Fibroblast of mammary gland (primary cell): ENCODE measurements at regions not wholly inside any gene's neighbourhood (a gene's known extent, or its start where the extent isn't known, plus 50 kb on each side); places are given as distances from the start of the nearest gene placed in this dataset.

Experiments used
- DNase-seq: peaks from one replicate; pipeline ENCODE4 v3.0.0-alpha.2; 2010; ENCODE audit warnings: low read depth
- H3K4me3 ChIP-seq: 2 replicates; pipeline ENCODE4 v1.5.1; 2011; ENCODE audit warnings: low read depth, mild to moderate bottlenecking, low read length, moderate library complexity; ENCODE audit not compliant: control insufficient read depth
- TF ChIP-seq, protein P1 (sequence below): conservative IDR thresholded peaks from 2 replicates; pipeline ENCODE4 v1.5.1; 2011; ENCODE audit warnings: low read depth, low read length, inconsistent platforms; ENCODE audit not compliant: control insufficient read depth, insufficient read depth

DNA sequence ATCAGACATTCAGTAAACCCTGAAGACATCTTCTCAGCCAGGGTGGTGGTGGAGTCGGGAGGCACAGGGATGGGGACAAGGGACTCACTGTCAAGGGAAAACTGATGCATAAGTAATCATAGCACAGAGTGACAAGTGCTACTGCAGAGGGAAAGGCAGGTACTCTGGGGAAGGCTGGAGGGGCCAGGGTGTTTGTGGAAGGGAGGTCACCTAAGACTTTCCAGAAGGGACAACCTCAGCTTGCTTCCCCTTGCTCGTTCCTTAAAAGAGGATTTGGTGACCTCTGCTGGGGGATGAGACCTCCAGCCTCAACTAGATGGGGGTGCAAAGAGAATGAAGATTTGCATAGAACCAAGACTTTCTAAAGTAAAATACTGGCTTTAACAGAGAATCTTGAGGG is 99.5 kb downstream of the SLC4A3 start:
- DNase-seq = no peak
- H3K4me3 ChIP-seq = no peak overlapping the region
- TF ChIP-seq, protein P1, sequence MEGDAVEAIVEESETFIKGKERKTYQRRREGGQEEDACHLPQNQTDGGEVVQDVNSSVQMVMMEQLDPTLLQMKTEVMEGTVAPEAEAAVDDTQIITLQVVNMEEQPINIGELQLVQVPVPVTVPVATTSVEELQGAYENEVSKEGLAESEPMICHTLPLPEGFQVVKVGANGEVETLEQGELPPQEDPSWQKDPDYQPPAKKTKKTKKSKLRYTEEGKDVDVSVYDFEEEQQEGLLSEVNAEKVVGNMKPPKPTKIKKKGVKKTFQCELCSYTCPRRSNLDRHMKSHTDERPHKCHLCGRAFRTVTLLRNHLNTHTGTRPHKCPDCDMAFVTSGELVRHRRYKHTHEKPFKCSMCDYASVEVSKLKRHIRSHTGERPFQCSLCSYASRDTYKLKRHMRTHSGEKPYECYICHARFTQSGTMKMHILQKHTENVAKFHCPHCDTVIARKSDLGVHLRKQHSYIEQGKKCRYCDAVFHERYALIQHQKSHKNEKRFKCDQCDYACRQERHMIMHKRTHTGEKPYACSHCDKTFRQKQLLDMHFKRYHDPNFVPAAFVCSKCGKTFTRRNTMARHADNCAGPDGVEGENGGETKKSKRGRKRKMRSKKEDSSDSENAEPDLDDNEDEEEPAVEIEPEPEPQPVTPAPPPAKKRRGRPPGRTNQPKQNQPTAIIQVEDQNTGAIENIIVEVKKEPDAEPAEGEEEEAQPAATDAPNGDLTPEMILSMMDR = no peak

DNA sequence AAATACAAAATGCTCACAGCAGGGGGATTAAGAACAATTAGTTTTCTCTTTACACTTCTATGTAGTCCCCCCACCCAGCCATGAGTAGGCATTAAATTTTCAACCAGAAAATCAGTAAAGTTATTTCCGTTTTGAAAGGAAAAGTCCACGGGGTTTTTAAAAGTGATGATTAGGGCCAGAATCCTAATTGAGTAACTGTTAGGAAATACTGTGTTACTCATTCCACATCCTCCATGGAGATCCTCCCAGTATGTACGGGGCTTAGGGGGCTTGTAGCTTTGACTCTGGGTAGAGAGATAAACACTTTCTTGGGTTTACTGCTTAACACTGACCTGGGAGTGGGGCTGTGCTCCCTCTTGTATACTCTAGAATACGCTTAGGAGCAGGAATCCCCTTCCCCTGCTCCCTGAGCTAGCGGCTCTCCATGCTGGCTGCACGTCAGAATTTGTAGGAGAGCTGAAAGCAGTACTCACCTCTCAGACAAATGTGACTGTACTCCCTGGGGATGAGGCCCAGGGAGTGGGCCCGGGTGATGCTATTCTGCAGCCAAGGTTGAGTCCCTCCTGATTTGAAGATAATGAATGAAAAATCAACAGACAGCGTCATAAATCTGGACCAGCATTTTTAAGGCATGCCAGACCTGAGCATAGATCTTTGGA is 100.5 kb downstream of the SLC4A3 start:
- H3K4me3 ChIP-seq = no peak overlapping the region
- DNase-seq = peak; percentile 62
- TF ChIP-seq, protein P1 = no peak

DNA sequence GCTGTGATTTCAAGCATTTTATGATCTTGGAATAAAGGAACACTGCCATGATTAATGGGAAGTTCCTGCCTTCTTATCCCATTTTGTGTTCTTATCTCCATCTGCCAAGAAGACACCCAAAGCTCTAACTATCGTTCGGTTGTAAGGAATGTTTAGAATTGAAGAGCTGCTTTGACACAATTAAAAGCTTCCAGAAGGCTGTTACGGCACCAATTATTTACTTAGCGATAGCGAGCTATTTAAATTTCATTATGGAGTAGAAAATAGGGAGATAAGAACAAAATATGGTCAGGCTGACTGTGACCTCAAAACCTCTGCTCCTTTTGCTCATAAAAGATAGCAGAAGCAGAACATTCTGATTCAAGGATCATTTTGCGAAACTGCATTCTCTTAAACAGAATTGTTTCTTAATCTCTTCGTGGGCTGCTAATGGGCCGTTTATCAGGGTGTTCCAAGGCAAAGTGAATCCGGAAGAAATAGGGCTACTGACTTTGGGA is 101.6 kb downstream of the SLC4A3 start:
- TF ChIP-seq, protein P1 = no peak
- no peak overlapping the region for H3K4me3 ChIP-seq
- no peak for DNase-seq

DNA sequence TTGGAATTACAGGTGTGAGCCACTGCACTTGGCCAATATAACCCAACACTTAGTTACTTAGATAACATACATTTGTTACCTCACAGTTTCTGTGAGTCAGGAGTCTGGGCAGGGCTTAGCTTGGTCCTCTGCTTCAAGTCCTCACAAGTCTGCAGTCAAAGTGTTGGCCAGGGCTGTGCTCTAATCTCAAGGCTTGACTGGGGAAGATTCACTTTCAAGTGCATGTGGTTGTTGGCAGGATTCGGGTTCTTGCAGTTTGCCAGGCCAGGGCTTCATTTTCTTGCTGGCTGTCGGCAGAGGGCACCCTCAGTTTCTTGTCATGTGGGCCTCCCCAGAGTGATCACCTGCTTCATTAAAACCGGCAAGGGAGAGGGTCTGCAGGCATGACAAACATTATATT is 103.7 kb downstream of the SLC4A3 start:
- DNase-seq = peak; percentile 12
- TF ChIP-seq, protein P1 = no peak
- H3K4me3 ChIP-seq = no peak overlapping the region

DNA sequence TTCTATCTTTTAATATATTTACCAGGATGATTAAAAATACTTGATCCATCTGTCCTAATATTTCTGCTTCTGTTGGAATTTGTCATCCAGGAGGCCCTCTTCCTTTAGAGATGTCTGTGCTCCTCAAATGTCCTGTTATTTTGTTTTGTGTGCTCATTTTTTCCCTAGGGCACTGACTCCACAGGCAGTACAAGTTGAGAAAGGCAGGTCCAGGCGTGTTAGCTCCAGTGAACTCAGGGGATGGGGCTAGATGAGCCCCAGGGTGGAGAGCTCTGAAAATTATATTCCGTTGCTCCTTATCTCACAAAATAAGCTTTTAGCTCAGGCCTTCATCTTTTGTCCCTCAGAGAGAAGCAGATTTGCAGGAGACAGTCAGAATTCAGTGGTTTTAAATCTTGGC is 105.7 kb downstream of the SLC4A3 start:
- TF ChIP-seq, protein P1 = no peak
- H3K4me3 ChIP-seq = no peak overlapping the region
- DNase-seq = no peak

DNA sequence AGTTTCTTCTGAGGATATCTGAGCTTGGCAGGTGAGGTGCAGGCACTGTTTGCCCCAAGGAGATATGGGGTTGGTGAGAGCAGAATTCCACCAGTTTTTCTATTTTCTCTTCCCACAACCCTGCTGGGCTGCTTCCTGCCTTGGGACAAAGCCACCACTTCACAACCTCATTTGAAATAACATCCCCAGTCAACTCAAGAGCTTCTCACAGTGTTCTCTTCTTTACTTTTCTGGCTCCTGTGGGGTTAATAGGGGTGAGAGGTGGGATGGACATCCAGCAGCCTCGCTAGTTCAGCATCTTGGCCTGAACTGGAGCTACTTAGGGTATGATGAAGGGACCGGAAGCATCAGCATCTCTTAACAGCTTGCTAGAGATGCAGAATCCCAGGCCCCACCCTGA is 106.3 kb downstream of the SLC4A3 start:
- no peak for DNase-seq
- no peak overlapping the region for H3K4me3 ChIP-seq
- TF ChIP-seq, protein P1 = no peak

DNA sequence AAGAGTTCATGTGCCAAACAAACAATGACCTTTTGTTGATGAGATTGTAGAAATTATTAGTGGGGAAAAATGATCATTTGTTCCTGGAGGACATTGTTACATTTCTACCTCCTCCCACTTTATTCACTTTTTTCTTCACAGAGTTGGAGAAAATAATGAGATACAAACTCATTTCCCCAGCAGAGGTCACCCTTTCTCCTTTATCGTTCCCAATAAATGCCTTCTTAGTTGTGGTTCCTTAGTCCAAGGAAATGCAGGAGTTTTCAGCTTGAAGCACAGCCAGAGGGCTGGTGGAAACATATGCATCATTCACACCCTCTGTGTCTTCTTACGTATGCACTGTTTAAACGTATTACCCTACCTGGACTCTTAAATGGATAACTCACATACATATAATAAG is 108.8 kb downstream of the SLC4A3 start:
- no peak overlapping the region for H3K4me3 ChIP-seq
- DNase-seq = peak; percentile 81
- TF ChIP-seq, protein P1 = peak; percentile 60
